ENCODE measurements at regions not wholly inside any gene's neighbourhood (a gene's known extent, or its start where the extent isn't known, plus 50 kb on each side); places are given as distances from the start of the nearest gene placed in this dataset.

GRCh38 chr5:32504329-32504988 lies 59.9 kb upstream of the ZFR start:
- DNase-seq (ENCODE audit: low read depth), result no peak

GRCh38 chr5:32503261-32503660 lies 58.7 kb upstream of the ZFR start:
- no peak for DNase-seq (ENCODE audit: low read depth)

- DNase-seq (ENCODE audit: low read depth), result no peak
Measured at GRCh38 chr5:32501071-32502002, 56.8 kb upstream of the ZFR start.

- no peak for DNase-seq (ENCODE audit: low read depth)
Measured at GRCh38 chr5:32500181-32500580, 55.6 kb upstream of the ZFR start.

GRCh38 chr5:32499261-32499660 lies 54.7 kb upstream of the ZFR start:
- no peak for DNase-seq (ENCODE audit: low read depth)

GRCh38 chr5:32498484-32498883 lies 53.9 kb upstream of the ZFR start:
- no peak for DNase-seq (ENCODE audit: low read depth)

- no peak for DNase-seq (ENCODE audit: low read depth)
Measured at GRCh38 chr5:32496104-32496503, 51.6 kb upstream of the ZFR start.

- no peak for DNase-seq (ENCODE audit: low read depth)
Measured at GRCh38 chr5:32494827-32495226, 50.3 kb upstream of the ZFR start.

Data from myocyte (in vitro differentiated cells).